ENCODE measurements at regions not wholly inside any gene's neighbourhood (a gene's known extent, or its start where the extent isn't known, plus 50 kb on each side); places are given as distances from the start of the nearest gene placed in this dataset.

GRCh38 chr12:90338365-90338764, 616.6 kb downstream of the CCER1 start:
- Mint-ChIP-seq H3K27me3 (ENCODE audit: low read depth) (peaks cover 64% of the 10 kb centered on the region), H3K9me3 (no peaks in the 10 kb centered on the region), H3K4me3 (no peak overlapping the region), H3K36me3 (ENCODE audit: insufficient read depth in 1 of 3, low read depth in 3 of 3) (no peaks in the 10 kb centered on the region), H3K27ac (peak overlapping the region in 1 of 3 experiments; percentile 16; a peak in 1 of 7 replicates), H3K4me1 (peaks cover 23 to 28% of the 10 kb centered on the region in 2 experiments)
- Histone ChIP-seq H2AFZ (ENCODE audit: low read length) (no peak overlapping the region), H3K4ac (ENCODE audit: low read depth, low read length) (no peak overlapping the region), H2BK15ac (ENCODE audit: low read depth, low read length) (no peak overlapping the region), H4K8ac (replicated peaks; ENCODE audit: insufficient read length, low read depth, low read length) (no peak overlapping the region), H3K23ac (ENCODE audit: insufficient read length, low read depth, low read length) (no peak overlapping the region), H3K56ac (ENCODE audit: insufficient read length, low read depth, low read length) (no peak overlapping the region), H3K14ac (ENCODE audit: insufficient read depth, low read length) (no peak overlapping the region), H2BK5ac (ENCODE audit: insufficient read length, low read length) (no peak overlapping the region), H3K4me2 (ENCODE audit: insufficient read depth, insufficient read length, low read length) (no peak overlapping the region), H3K79me1 (ENCODE audit: insufficient read depth, low read depth, low read length, poor library complexity, severe bottlenecking) (no peaks in the 10 kb centered on the region), H3K9me3 (ENCODE audit: control insufficient read depth, low read depth, low read length) (no peaks in the 10 kb centered on the region), H3K9ac (ENCODE audit: extremely low read depth, insufficient read length, low read length) (no peak overlapping the region), H3K27me3 (ENCODE audit: insufficient read depth, low read length) (no peaks in the 10 kb centered on the region; the same call in 1 of the 2 replicates), H3T11ph (ENCODE audit: low read length) (no peak overlapping the region), H2BK12ac (ENCODE audit: insufficient read length, low read depth, low read length) (no peak overlapping the region), H3K27ac (ENCODE audit: insufficient read length, low read depth, low read length) (no peak overlapping the region), H3K18ac (ENCODE audit: insufficient read length, low read depth, low read length) (no peak overlapping the region), H4K20me1 (ENCODE audit: control insufficient read depth, insufficient read depth, insufficient read length) (no peaks in the 10 kb centered on the region), H2BK120ac (ENCODE audit: low read depth, low read length, poor library complexity, severe bottlenecking) (no peak overlapping the region), H2BK20ac (ENCODE audit: low read depth, low read length, poor library complexity, severe bottlenecking) (no peak overlapping the region), H3K79me2 (ENCODE audit: insufficient read depth, low read length) (no peaks in the 10 kb centered on the region), H3K4me1 (ENCODE audit: insufficient read depth, low read length) (no peaks in the 10 kb centered on the region; the same call in 1 of the 2 replicates), H4K5ac (ENCODE audit: insufficient read length, low read depth, low read length) (no peak overlapping the region), H4K91ac (ENCODE audit: insufficient read length, low read depth, low read length) (no peak overlapping the region), H3K23me2 (ENCODE audit: insufficient read length, low read depth, low read length, poor library complexity, severe bottlenecking) (no peaks in the 10 kb centered on the region), H2AK5ac (ENCODE audit: insufficient read length, low read length) (no peak overlapping the region)
- DNase-seq, result no peak
- WGBS (ENCODE audit: extremely low coverage, insufficient read length, low lambda C conversion rate), result no CpG with 5 or more reads among the region's 2 CpGs
- no peak for TF ChIP-seq CTCF (conservative IDR thresholded peaks at IDR 0.05)

All from H9 (cell line).